ENCODE measurements at regions not wholly inside any gene's neighbourhood (a gene's known extent, or its start where the extent isn't known, plus 50 kb on each side); places are given as distances from the start of the nearest gene placed in this dataset.

DNA sequence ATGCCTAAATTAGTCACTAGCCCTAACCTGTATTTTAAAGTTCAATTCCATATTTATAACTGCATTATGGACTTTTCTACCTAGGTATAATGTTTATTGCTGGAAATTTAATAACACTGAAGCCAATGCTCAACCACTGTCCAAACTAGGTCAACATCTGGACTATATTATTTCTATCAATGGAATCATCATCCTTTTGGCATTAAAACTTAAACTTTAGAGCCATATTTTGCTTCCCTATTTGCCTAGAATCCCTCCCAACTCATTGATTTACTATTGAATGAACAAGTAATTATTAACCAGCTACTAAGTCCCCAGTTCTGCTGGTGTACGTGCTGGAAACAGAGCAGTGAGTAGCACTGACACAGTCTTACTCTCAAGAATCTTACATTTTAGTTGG, 291.7 kb upstream of the SPTLC3 start:
- Histone ChIP-seq H3K9ac (ENCODE audit: low read length) (no peak overlapping the region), H4K20me1 (ENCODE audit: low read length) (no peaks in the 10 kb centered on the region), H3F3A (ENCODE audit: low read length, unreplicated experiment) (no peaks in the 10 kb centered on the region), H3K4me3 (ENCODE audit: low read length) (no peak overlapping the region), H3K9me2 (replicated peaks; ENCODE audit: low read length) (no peaks in the 10 kb centered on the region), H3K4me2 (ENCODE audit: low read length) (no peak overlapping the region), H3K36me3 (ENCODE audit: low read depth, low read length) (no peaks in the 10 kb centered on the region), H3K79me2 (ENCODE audit: low read length) (no peaks in the 10 kb centered on the region), H3K9me3 (ENCODE audit: low read length) (no peaks in the 10 kb centered on the region), H3K27ac (ENCODE audit: low read length) (no peak overlapping the region), H2AFZ (ENCODE audit: low read length) (no peak overlapping the region), H3K27me3 (ENCODE audit: low read length) (0 out of 2 replicates have a peak, but pooled peaks cover 7% of the 10 kb centered on the region), H3K4me1 (ENCODE audit: insufficient read depth, low read length) (no peaks in the 10 kb centered on the region)
- POLR2A ChIA-PET (ENCODE audit: unreplicated experiment) = no interaction called here
- no TSS peak for BruUV-seq (replicated peaks)
- CTCF ChIA-PET = no interaction called here
- ATAC-seq (no peak), DNase-seq (no peak)
- TF ChIP-seq EZH2phosphoT487 (IDR thresholded peaks at IDR 0.05; ENCODE audit: borderline replicate concordance, low read length) = no peak
- no peak for TF ChIP-seq EZH2 (IDR thresholded peaks at IDR 0.05; ENCODE audit: low read length, unreplicated experiment)
- TF ChIP-seq, protein P1, sequence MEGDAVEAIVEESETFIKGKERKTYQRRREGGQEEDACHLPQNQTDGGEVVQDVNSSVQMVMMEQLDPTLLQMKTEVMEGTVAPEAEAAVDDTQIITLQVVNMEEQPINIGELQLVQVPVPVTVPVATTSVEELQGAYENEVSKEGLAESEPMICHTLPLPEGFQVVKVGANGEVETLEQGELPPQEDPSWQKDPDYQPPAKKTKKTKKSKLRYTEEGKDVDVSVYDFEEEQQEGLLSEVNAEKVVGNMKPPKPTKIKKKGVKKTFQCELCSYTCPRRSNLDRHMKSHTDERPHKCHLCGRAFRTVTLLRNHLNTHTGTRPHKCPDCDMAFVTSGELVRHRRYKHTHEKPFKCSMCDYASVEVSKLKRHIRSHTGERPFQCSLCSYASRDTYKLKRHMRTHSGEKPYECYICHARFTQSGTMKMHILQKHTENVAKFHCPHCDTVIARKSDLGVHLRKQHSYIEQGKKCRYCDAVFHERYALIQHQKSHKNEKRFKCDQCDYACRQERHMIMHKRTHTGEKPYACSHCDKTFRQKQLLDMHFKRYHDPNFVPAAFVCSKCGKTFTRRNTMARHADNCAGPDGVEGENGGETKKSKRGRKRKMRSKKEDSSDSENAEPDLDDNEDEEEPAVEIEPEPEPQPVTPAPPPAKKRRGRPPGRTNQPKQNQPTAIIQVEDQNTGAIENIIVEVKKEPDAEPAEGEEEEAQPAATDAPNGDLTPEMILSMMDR (conservative IDR thresholded peaks at IDR 0.05; ENCODE audit: low read depth, low read length) = no peak
- intact Hi-C loops (cut with micrococcal nuclease) = no loop called here

DNA sequence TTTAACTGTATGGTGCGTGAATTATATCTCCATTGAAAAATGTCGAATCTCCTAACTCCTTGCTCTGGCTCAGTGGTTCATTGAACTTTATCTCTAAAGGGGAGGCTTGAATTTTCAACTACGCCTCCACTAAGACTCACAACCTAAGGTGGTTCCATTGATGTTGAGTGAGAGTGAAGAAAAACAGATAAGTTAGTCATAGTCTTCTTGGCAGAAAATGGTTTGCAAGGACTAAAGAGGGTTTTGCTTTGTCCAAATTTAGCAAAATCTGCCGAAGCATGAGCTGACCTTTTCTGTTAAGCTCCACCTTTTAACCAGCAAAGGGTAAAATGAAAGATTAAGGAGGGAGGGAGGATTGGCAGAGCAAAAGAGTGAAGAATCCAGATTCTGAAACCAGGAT, 290.2 kb upstream of the SPTLC3 start:
- Histone ChIP-seq H3K9ac (ENCODE audit: low read length) (no peak overlapping the region), H3K4me1 (ENCODE audit: insufficient read depth, low read length) (no peaks in the 10 kb centered on the region), H3F3A (ENCODE audit: low read length, unreplicated experiment) (no peaks in the 10 kb centered on the region), H3K9me3 (ENCODE audit: low read length) (no peaks in the 10 kb centered on the region), H3K27ac (ENCODE audit: low read length) (no peak overlapping the region), H3K79me2 (ENCODE audit: low read length) (no peaks in the 10 kb centered on the region), H4K20me1 (ENCODE audit: low read length) (no peaks in the 10 kb centered on the region), H3K4me2 (ENCODE audit: low read length) (no peak overlapping the region), H3K27me3 (ENCODE audit: low read length) (0 out of 2 replicates have a peak, but pooled peaks cover 11% of the 10 kb centered on the region), H2AFZ (ENCODE audit: low read length) (no peak overlapping the region), H3K4me3 (ENCODE audit: low read length) (no peak overlapping the region), H3K9me2 (replicated peaks; ENCODE audit: low read length) (no peaks in the 10 kb centered on the region), H3K36me3 (ENCODE audit: low read depth, low read length) (no peaks in the 10 kb centered on the region)
- intact Hi-C loops (cut with micrococcal nuclease) = no loop called here
- CTCF ChIA-PET = no interaction called here
- DNase-seq (no peak), ATAC-seq (no peak)
- POLR2A ChIA-PET (ENCODE audit: unreplicated experiment) = no interaction called here
- BruUV-seq (replicated peaks) = no TSS peak
- TF ChIP-seq EZH2phosphoT487 (IDR thresholded peaks at IDR 0.05; ENCODE audit: borderline replicate concordance, low read length) (no peak), EZH2 (IDR thresholded peaks at IDR 0.05; ENCODE audit: low read length, unreplicated experiment) (no peak)
- TF ChIP-seq, protein P1 (conservative IDR thresholded peaks at IDR 0.05; ENCODE audit: low read depth, low read length) = no peak

DNA sequence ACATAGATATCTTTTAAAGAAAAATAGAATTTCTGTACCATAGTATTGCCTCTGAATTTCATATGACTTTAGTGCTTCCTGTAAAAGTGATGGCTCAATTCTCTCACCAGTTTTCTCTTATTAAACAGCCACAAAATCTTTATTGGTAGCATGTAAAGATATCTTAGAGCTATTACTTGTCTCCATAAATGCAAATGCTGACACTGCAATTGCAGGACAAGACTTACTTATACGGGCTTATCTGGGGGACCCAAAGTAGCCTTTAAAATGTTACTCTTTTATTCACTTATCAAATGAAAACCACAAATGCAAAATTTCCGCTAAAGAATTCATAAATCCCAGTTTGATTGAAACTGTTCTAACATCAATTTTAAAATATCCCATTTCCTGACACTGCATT, 287.1 kb upstream of the SPTLC3 start:
- CTCF ChIA-PET = no interaction called here
- no peak overlapping the region for H3K9ac ChIP-seq (ENCODE audit: low read length)
- DNase-seq = no peak
- ATAC-seq = no peak
- no peaks in the 10 kb centered on the region for H3K4me1 ChIP-seq (ENCODE audit: insufficient read depth, low read length)
- H3K27me3 ChIP-seq (ENCODE audit: low read length) = peaks cover 19% of the 10 kb centered on the region; the same call in 1 of the 2 replicates
- H4K20me1 ChIP-seq (ENCODE audit: low read length) = no peaks in the 10 kb centered on the region
- H3K9me2 ChIP-seq (replicated peaks; ENCODE audit: low read length) = no peaks in the 10 kb centered on the region
- TF ChIP-seq, protein P1 (conservative IDR thresholded peaks at IDR 0.05; ENCODE audit: low read depth, low read length) = no peak
- TF ChIP-seq EZH2phosphoT487 (IDR thresholded peaks at IDR 0.05; ENCODE audit: borderline replicate concordance, low read length) = no peak
- no peak for TF ChIP-seq EZH2 (IDR thresholded peaks at IDR 0.05; ENCODE audit: low read length, unreplicated experiment)
- no peaks in the 10 kb centered on the region for H3K79me2 ChIP-seq (ENCODE audit: low read length)
- BruUV-seq (replicated peaks) = no TSS peak
- no peak overlapping the region for H2AFZ ChIP-seq (ENCODE audit: low read length)
- H3F3A ChIP-seq (ENCODE audit: low read length, unreplicated experiment) = no peaks in the 10 kb centered on the region
- no peak overlapping the region for H3K4me2 ChIP-seq (ENCODE audit: low read length)
- POLR2A ChIA-PET (ENCODE audit: unreplicated experiment) = no interaction called here
- no peaks in the 10 kb centered on the region for H3K36me3 ChIP-seq (ENCODE audit: low read depth, low read length)
- H3K27ac ChIP-seq (ENCODE audit: low read length) = no peak overlapping the region
- H3K4me3 ChIP-seq (ENCODE audit: low read length) = no peak overlapping the region
- no peaks in the 10 kb centered on the region for H3K9me3 ChIP-seq (ENCODE audit: low read length)
- intact Hi-C loops (cut with micrococcal nuclease) = no loop called here

Data from PC-3 (cell line).